Neural crest cell (in vitro differentiated cells): ENCODE measurements at regions not wholly inside any gene's neighbourhood (a gene's known extent, or its start where the extent isn't known, plus 50 kb on each side); places are given as distances from the start of the nearest gene placed in this dataset.

Experiments
- DNase-seq: peaks from one replicate; pipeline ENCODE4 v3.0.0; 2021; ENCODE audit warnings: low read depth, mixed read lengths, low spot score
- H3K27ac Mint-ChIP-seq: one replicate; pipeline ENCODE4 v1.8.0; 2021; ENCODE audit warnings: mild to moderate bottlenecking, mixed read lengths; ENCODE audit not compliant: unreplicated experiment
- H3K27me3 Mint-ChIP-seq: 2 replicates; pipeline ENCODE4 v1.8.0; 2021; ENCODE audit warnings: low read depth, mild to moderate bottlenecking, mixed read lengths
- H3K36me3 Mint-ChIP-seq: 2 replicates; pipeline ENCODE4 v1.8.0; 2021; ENCODE audit warnings: low read depth, mild to moderate bottlenecking, mixed read lengths
- H3K4me1 Mint-ChIP-seq: 2 replicates; pipeline ENCODE4 v1.8.0; 2021; ENCODE audit warnings: mixed read lengths
- H3K4me3 Mint-ChIP-seq: one replicate; pipeline ENCODE4 v1.8.0; 2021; ENCODE audit warnings: mild to moderate bottlenecking, mixed read lengths
- H3K9me3 Mint-ChIP-seq: 2 replicates; pipeline ENCODE4 v1.8.0; 2021; ENCODE audit warnings: mixed read lengths
- TF ChIP-seq, protein P1 (sequence below): fragments of 200-600 bp; sonication (generic); conservative IDR thresholded peaks from 2 replicates; pipeline ENCODE4 v1.5.0; 2021; ENCODE audit warnings: antibody characterized with exemption, mild to moderate bottlenecking

- no peak for DNase-seq
- H3K36me3 Mint-ChIP-seq, result no peaks in the 10 kb centered on the region
- TF ChIP-seq, protein P1, sequence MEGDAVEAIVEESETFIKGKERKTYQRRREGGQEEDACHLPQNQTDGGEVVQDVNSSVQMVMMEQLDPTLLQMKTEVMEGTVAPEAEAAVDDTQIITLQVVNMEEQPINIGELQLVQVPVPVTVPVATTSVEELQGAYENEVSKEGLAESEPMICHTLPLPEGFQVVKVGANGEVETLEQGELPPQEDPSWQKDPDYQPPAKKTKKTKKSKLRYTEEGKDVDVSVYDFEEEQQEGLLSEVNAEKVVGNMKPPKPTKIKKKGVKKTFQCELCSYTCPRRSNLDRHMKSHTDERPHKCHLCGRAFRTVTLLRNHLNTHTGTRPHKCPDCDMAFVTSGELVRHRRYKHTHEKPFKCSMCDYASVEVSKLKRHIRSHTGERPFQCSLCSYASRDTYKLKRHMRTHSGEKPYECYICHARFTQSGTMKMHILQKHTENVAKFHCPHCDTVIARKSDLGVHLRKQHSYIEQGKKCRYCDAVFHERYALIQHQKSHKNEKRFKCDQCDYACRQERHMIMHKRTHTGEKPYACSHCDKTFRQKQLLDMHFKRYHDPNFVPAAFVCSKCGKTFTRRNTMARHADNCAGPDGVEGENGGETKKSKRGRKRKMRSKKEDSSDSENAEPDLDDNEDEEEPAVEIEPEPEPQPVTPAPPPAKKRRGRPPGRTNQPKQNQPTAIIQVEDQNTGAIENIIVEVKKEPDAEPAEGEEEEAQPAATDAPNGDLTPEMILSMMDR, result no peak
- H3K4me1 Mint-ChIP-seq, result peaks cover 30% of the 10 kb centered on the region
- H3K27ac Mint-ChIP-seq, result no peak overlapping the region
- no peak overlapping the region for H3K4me3 Mint-ChIP-seq
- H3K9me3 Mint-ChIP-seq, result no peaks in the 10 kb centered on the region
- H3K27me3 Mint-ChIP-seq, result peaks cover 63% of the 10 kb centered on the region
Measured at GRCh38 chr2:128385365-128385764, 66.7 kb upstream of the HS6ST1 start.

DNA sequence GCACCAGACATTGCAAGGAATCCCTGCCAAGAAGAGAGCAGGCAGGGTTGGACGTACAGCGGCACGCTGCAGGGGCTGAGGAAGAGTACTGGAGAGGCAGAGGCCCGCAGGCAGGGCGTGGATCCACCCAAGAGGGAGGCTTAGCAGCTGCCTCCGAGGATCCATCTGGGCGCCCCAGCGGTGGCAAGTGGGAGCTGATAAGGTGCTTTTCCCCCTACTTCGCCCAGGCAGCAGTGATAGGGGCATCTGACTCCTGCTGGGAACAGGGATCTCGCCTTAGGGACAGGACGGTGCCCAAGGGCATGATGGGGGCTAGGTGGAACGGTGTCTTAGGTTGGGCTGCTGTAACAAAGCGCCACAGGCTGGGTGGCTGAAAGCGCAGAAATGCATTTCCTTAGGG is 67.4 kb upstream of the HS6ST1 start:
- Mint-ChIP-seq H3K36me3 (no peaks in the 10 kb centered on the region), H3K4me1 (peaks cover 32% of the 10 kb centered on the region), H3K9me3 (no peaks in the 10 kb centered on the region), H3K27me3 (peaks cover 67% of the 10 kb centered on the region), H3K27ac (no peak overlapping the region), H3K4me3 (no peak overlapping the region)
- TF ChIP-seq, protein P1, result no peak
- no peak for DNase-seq

DNA sequence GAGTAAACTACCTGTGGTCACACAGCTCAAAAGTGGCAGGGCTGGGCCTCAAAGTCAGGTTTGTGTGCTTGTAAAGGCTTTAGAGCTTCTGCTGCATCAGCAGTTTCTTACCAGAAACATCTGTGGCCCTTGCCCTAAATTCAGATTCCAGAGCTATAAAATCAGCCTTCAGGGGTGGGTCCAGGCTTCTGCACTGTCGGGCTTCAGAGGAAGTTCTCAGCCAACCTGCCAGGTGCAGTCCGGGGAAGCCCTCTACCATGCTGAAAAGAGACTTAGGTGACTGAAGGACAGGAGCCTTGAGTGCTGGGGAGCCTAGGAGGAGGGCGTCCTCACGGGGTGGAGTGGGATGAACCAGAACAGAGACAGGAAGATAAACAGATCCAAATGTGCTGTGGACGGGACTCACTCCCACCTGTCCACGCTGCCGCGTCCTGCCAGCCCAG is 69.9 kb upstream of the HS6ST1 start:
- H3K36me3 Mint-ChIP-seq, result no peaks in the 10 kb centered on the region
- H3K4me1 Mint-ChIP-seq, result peaks cover 21% of the 10 kb centered on the region
- H3K27ac Mint-ChIP-seq, result no peak overlapping the region
- H3K4me3 Mint-ChIP-seq, result no peak overlapping the region
- H3K9me3 Mint-ChIP-seq, result no peaks in the 10 kb centered on the region
- H3K27me3 Mint-ChIP-seq, result peaks cover 61% of the 10 kb centered on the region
- TF ChIP-seq, protein P1, result no peak
- no peak for DNase-seq

DNA sequence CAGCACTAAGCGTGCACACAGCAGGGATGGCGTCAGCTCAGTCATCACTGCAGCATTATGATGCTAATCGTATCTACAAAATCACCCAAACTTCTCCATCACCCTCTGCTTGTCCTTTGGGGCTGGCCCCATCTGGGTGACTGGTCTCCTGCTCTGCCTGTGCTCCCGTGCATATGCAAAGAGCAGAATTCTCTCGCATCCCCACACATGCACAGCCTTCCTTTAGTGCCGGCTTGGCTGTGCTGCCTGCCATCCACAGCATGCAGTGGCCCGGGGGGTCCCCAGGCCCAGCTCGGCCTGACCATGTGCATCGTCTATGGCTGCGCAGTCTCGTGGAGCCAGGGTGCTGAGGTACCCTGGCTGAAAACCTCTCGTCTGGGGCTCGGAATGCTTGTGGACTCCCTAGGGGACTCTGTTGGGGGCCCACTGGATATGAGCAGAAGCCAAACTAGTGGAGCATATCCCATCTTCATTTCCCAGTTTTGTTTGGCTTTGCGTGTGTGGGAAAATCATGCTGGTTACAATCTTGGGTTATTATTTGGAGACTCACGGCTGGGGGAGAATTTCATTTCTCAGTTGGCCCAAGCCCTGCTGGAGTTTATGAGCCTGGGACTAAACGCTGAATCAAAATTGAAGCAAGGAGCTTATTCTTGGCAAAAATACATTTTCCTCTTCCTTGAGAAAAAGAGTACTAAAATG is 70.9 kb upstream of the HS6ST1 start:
- no peak overlapping the region for H3K27ac Mint-ChIP-seq

DNA sequence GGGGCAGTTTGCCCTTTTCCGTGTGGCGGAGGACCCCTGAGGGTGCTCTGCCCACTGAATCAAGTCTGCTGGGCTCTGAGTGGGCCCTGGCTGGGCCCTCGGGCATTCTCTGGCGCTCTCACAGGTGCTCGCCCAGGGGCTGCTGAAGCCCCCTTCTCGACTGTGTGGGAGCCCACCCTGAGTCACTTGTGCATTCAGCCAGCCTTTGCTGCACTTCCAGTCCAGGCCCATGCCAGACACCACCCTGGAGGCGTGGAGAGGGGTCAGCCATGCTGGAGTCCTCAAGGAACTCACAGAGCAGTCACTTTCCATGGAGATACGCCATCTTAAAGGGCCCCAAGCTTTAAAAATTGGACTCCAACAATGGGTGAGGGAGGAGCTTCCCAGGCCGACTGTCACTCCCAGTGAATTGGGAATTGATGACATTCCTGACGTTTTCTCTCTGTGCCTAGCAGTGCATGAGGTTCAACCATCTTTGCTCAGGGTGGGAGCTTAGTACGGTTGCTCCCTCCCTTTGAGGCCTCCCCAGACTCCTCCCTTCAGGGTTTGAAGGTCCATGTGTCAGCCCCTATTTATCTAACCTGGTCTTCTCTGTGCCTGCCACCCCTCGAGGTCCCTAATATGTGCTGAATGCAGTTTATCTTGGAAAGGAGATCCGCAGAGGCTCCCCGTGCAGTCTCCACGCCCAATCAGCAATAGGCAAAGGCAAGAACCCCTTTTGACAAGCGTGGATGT is 71.8 kb upstream of the HS6ST1 start:
- no peak overlapping the region for H3K4me3 Mint-ChIP-seq
- H3K27me3 Mint-ChIP-seq, result peaks cover 67% of the 10 kb centered on the region
- TF ChIP-seq, protein P1, result no peak
- no peaks in the 10 kb centered on the region for H3K9me3 Mint-ChIP-seq
- no peak for DNase-seq
- H3K4me1 Mint-ChIP-seq, result peaks cover 27% of the 10 kb centered on the region
- H3K27ac Mint-ChIP-seq, result no peak overlapping the region
- no peaks in the 10 kb centered on the region for H3K36me3 Mint-ChIP-seq

More for the DNA sequence above, 70.9 kb upstream of the HS6ST1 start:
- peaks cover 69% of the 10 kb centered on the region for H3K27me3 Mint-ChIP-seq
- H3K4me1 Mint-ChIP-seq, result peaks cover 27% of the 10 kb centered on the region
- no peak overlapping the region for H3K4me3 Mint-ChIP-seq
- TF ChIP-seq, protein P1, result no peak
- DNase-seq, result no peak
- no peaks in the 10 kb centered on the region for H3K36me3 Mint-ChIP-seq
- H3K9me3 Mint-ChIP-seq, result no peaks in the 10 kb centered on the region
